Neural progenitor cell (in vitro differentiated cells): ENCODE measurements at regions not wholly inside any gene's neighbourhood (a gene's known extent, or its start where the extent isn't known, plus 50 kb on each side); places are given as distances from the start of the nearest gene placed in this dataset.

ENCODE experiments used
- DNase-seq: peaks from one replicate; pipeline ENCODE4 v3.0.0-alpha.2; 2016; ENCODE audit warnings: low spot score
- H2AFZ ChIP-seq: fragments of 200-600 bp; sonication (generic); replicated peaks from 2 replicates; pipeline ENCODE4 v1.6.1; 2016; ENCODE audit warnings: antibody characterized with exemption
- H3F3A ChIP-seq: fragments of 200-600 bp; sonication (generic); 2 replicates; pipeline ENCODE4 v1.6.1; 2016; ENCODE audit warnings: antibody characterized with exemption, low read depth
- H3K27ac ChIP-seq: fragments of 200-600 bp; sonication (generic); 2 replicates; pipeline ENCODE4 v1.5.1; 2016; ENCODE audit warnings: mild to moderate bottlenecking
- H3K27me3 ChIP-seq: fragments of 200-600 bp; sonication (generic); 2 replicates; pipeline ENCODE4 v1.6.1; 2016; ENCODE audit warnings: mild to moderate bottlenecking, moderate library complexity
- H3K36me3 ChIP-seq: fragments of 200-600 bp; sonication (generic); 2 replicates; pipeline ENCODE4 v1.5.1; 2016
- H3K4me1 ChIP-seq: fragments of 200-600 bp; sonication (generic); 2 replicates; pipeline ENCODE4 v1.6.1; 2016; ENCODE audit warnings: mixed run types
- H3K4me2 ChIP-seq: fragments of 200-600 bp; sonication (generic); 2 replicates; pipeline ENCODE4 v1.6.1; 2016
- H3K4me3 ChIP-seq: fragments of 200-600 bp; sonication (generic); 2 replicates; pipeline ENCODE4 v1.5.1; 2016
- H3K79me2 ChIP-seq: fragments of 200-600 bp; sonication (generic); 2 replicates; pipeline ENCODE4 v1.6.1; 2016; ENCODE audit warnings: low read depth
- H3K9ac ChIP-seq: fragments of 200-600 bp; sonication (generic); 2 replicates; pipeline ENCODE4 v1.6.1; 2016
- H3K9me3 ChIP-seq: fragments of 200-600 bp; sonication (generic); 2 replicates; pipeline ENCODE4 v1.5.1; 2016; ENCODE audit warnings: low read depth
- H4K20me1 ChIP-seq: fragments of 200-600 bp; sonication (generic); 2 replicates; pipeline ENCODE4 v1.6.1; 2016; ENCODE audit warnings: low read depth
- H3K27ac Mint-ChIP-seq: 3 replicates; pipeline ENCODE4 v1.8.0; 2021; ENCODE audit warnings: mixed read lengths
- H3K27me3 Mint-ChIP-seq: 2 replicates; pipeline ENCODE4 v1.8.0; 2022; ENCODE audit warnings: low read depth, mild to moderate bottlenecking, inconsistent platforms, moderate library complexity, mixed read lengths; ENCODE audit not compliant: insufficient read depth
- H3K36me3 Mint-ChIP-seq: 3 replicates; pipeline ENCODE4 v1.8.0; 2021; ENCODE audit warnings: mixed read lengths
- H3K4me1 Mint-ChIP-seq: 3 replicates; pipeline ENCODE4 v1.8.0; 2021; ENCODE audit warnings: mixed read lengths
- H3K4me3 Mint-ChIP-seq: 3 replicates; pipeline ENCODE4 v1.8.0; 2021; ENCODE audit warnings: mild to moderate bottlenecking, moderate library complexity, mixed read lengths
- H3K9me3 Mint-ChIP-seq: 3 replicates; pipeline ENCODE4 v1.8.0; 2020; ENCODE audit warnings: mixed read lengths
- CTCF ChIP-seq: fragments of 200-600 bp; sonication (generic); IDR thresholded peaks from 2 replicates; pipeline ENCODE4 v1.5.1; 2017; ENCODE audit warnings: antibody characterized with exemption, mild to moderate bottlenecking
- EZH2 ChIP-seq: fragments of 200-600 bp; sonication (generic); IDR thresholded peaks from 2 replicates; pipeline ENCODE4 v1.6.1; 2017; ENCODE audit warnings: antibody characterized with exemption, mild to moderate bottlenecking, moderate library complexity
- EZH2phosphoT487 ChIP-seq: fragments of 200-600 bp; sonication (generic); IDR thresholded peaks from 2 replicates; pipeline ENCODE4 v1.6.1; 2017; ENCODE audit warnings: antibody characterized with exemption

- H3K4me1 ChIP-seq = peaks cover 38% of the 10 kb centered on the region
- Mint-ChIP-seq H3K27me3 (peaks cover 17% of the 10 kb centered on the region), H3K4me1 (peaks cover 58% of the 10 kb centered on the region), H3K4me3 (no peak overlapping the region), H3K27ac (no peak overlapping the region), H3K9me3 (peaks cover 5% of the 10 kb centered on the region), H3K36me3 (peaks cover 2% of the 10 kb centered on the region)
- peaks cover 9% of the 10 kb centered on the region for H4K20me1 ChIP-seq
- H3K4me2 ChIP-seq = no peak overlapping the region
- TF ChIP-seq CTCF = no peak
- TF ChIP-seq EZH2phosphoT487 = no peak
- H3K79me2 ChIP-seq = no peaks in the 10 kb centered on the region
- no peaks in the 10 kb centered on the region for H3K9me3 ChIP-seq
- no peak overlapping the region for H3K9ac ChIP-seq
- peaks cover 41% of the 10 kb centered on the region for H3F3A ChIP-seq
- no peak overlapping the region for H2AFZ ChIP-seq
- H3K27ac ChIP-seq = no peak overlapping the region
- H3K4me3 ChIP-seq = no peak overlapping the region
- no peaks in the 10 kb centered on the region for H3K36me3 ChIP-seq
- peaks cover 36% of the 10 kb centered on the region for H3K27me3 ChIP-seq
- DNase-seq = no peak
Measured at GRCh38 chr6:14819840-14820420, 425.9 kb upstream of the JARID2 start.

GRCh38 chr6:14822012-14822553 lies 423.8 kb upstream of the JARID2 start:
- H3F3A ChIP-seq = peaks cover 29% of the 10 kb centered on the region
- Mint-ChIP-seq H3K27ac (no peak overlapping the region), H3K4me3 (no peak overlapping the region), H3K27me3 (peaks cover 11% of the 10 kb centered on the region), H3K9me3 (peaks cover 5% of the 10 kb centered on the region), H3K36me3 (peaks cover 2% of the 10 kb centered on the region), H3K4me1 (peaks cover 55% of the 10 kb centered on the region)
- H3K4me2 ChIP-seq = no peak overlapping the region
- no peak overlapping the region for H2AFZ ChIP-seq
- H3K27me3 ChIP-seq = peaks cover 28% of the 10 kb centered on the region
- H4K20me1 ChIP-seq = peaks cover under 1% of the 10 kb centered on the region
- no peak overlapping the region for H3K9ac ChIP-seq
- no peaks in the 10 kb centered on the region for H3K79me2 ChIP-seq
- TF ChIP-seq EZH2 (no peak), EZH2phosphoT487 (no peak), CTCF (no peak)
- H3K36me3 ChIP-seq = no peaks in the 10 kb centered on the region
- no peak overlapping the region for H3K4me3 ChIP-seq
- DNase-seq = peak; percentile 34
- peaks cover 40% of the 10 kb centered on the region for H3K4me1 ChIP-seq
- H3K9me3 ChIP-seq = no peaks in the 10 kb centered on the region
- H3K27ac ChIP-seq = no peak overlapping the region

GRCh38 chr6:14822679-14823078 lies 423.2 kb upstream of the JARID2 start:
- H3K4me3 Mint-ChIP-seq = no peak overlapping the region
- Histone ChIP-seq H3K4me2 (no peak overlapping the region), H3K4me1 (peaks cover 45% of the 10 kb centered on the region), H3K27ac (no peak overlapping the region), H3K4me3 (no peak overlapping the region), H3K27me3 (peaks cover 22% of the 10 kb centered on the region), H4K20me1 (no peaks in the 10 kb centered on the region), H3K9me3 (no peaks in the 10 kb centered on the region), H2AFZ (no peak overlapping the region), H3K36me3 (no peaks in the 10 kb centered on the region), H3K9ac (no peak overlapping the region), H3F3A (peaks cover 28% of the 10 kb centered on the region), H3K79me2 (no peaks in the 10 kb centered on the region)
- peaks cover 5% of the 10 kb centered on the region for H3K9me3 Mint-ChIP-seq
- peaks cover 11% of the 10 kb centered on the region for H3K27me3 Mint-ChIP-seq
- H3K4me1 Mint-ChIP-seq = peaks cover 58% of the 10 kb centered on the region
- peaks cover 2% of the 10 kb centered on the region for H3K36me3 Mint-ChIP-seq
- H3K27ac Mint-ChIP-seq = peak overlapping the region; percentile 55
- TF ChIP-seq CTCF = no peak
- no peak for TF ChIP-seq EZH2
- no peak for TF ChIP-seq EZH2phosphoT487
- no peak for DNase-seq
